Tibial nerve (tissue), 4 donors: ENCODE measurements at regions not wholly inside any gene's neighbourhood (a gene's known extent, or its start where the extent isn't known, plus 50 kb on each side); places are given as distances from the start of the nearest gene placed in this dataset.
A peak's percentile ranks its signal among the peaks of the same experiment; 100 is the strongest.

Experiments used
- DNase-seq, 2 donors: peaks; one replicate each; pipeline ENCODE4 v3.0.0-alpha.2; 2019; ENCODE audit warnings: low spot score in 2 of 2
- H3K27ac ChIP-seq, 4 donors: fragments of 200-600 bp; sonication (generic) in 3 of 4; one replicate each; pipeline ENCODE4 v1.5.1; 2017 to 2019; ENCODE audit warnings: mild to moderate bottlenecking in 1 of 4
- H3K27me3 ChIP-seq, 2 donors: fragments of 200-600 bp; sonication (generic) in 1 of 2; one replicate each; pipeline versions ENCODE4 v1.5.1 to v1.6.0; 2017 to 2019
- H3K36me3 ChIP-seq, 3 donors: fragments of 200-600 bp; sonication (generic); one replicate each; pipeline ENCODE4 v1.5.1; 2018 to 2019
- H3K4me1 ChIP-seq, 4 donors: fragments of 200-600 bp; sonication (generic) in 3 of 4; one replicate each; pipeline ENCODE4 v1.5.1; 2017 to 2019
- H3K4me3 ChIP-seq, 4 donors: fragments of 200-600 bp; sonication (generic) in 3 of 4; one replicate each; pipeline ENCODE4 v1.5.1; 2017 to 2019; ENCODE audit warnings: mild to moderate bottlenecking in 1 of 4, moderate library complexity in 1 of 4
- H3K9me3 ChIP-seq, 4 donors: fragments of 200-600 bp; sonication (generic) in 3 of 4; one replicate each; pipeline ENCODE4 v1.5.1; 2017 to 2019
- EP300 ChIP-seq, 2 donors: sonication (generic); formaldehyde crosslinking; IDR thresholded peaks; one replicate each; pipeline ENCODE4 v1.6.1; 2017; ENCODE audit warnings: antibody characterized with exemption in 2 of 2, mild to moderate bottlenecking in 1 of 2
- POLR2A ChIP-seq, 2 donors: fragments of 450-650 bp; IDR thresholded peaks; one replicate each; pipeline ENCODE4 v1.6.1; 2017; ENCODE audit warnings: antibody characterized with exemption in 2 of 2, mild to moderate bottlenecking in 2 of 2, moderate library complexity in 2 of 2
- WGBS, 2 donors: methylation state at CpG; one replicate each; pipeline ENCODE4 v1.1.5; 2018; 5-methylcytosine and 5-hydroxymethylcytosine counted together
- TF ChIP-seq, protein P1 (sequence below), 5 experiments: fragments of 200-600 bp in 3 of 5; fragments of 450-650 bp in 2 of 5; sonication (generic) in 3 of 5; IDR thresholded peaks; one replicate each; pipeline ENCODE4 v1.5.1; 2016 to 2019; ENCODE audit warnings: antibody characterized with exemption in 5 of 5, mild to moderate bottlenecking in 3 of 5, moderate library complexity in 2 of 5

DNA sequence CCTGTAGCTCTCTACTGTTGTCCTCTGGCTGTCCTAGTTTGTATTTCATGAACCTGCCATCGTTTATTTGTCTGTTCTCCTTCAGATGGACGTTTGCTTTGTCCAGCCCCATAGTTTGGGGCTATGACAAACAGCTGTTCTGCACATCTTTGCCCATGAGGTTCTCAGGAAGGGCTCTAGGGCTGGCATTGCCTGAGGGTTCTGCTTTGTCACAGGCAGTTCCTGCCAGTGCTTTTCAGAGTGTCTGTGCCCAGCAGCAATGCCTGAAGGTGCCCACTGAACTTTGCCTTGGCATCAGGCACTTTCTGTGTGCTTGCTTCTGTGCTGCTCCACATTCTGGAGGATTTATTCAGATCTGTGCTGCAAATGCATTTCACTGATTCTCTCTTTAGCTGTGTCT is 361.3 kb downstream of the TMEM121 start:
- Histone ChIP-seq H3K4me3 (no peak overlapping the region), H3K4me1 (no peaks in the 10 kb centered on the region), H3K27me3 (no peaks in the 10 kb centered on the region), H3K27ac (no peak overlapping the region), H3K36me3 (no peaks in the 10 kb centered on the region), H3K9me3 (peaks cover 0 to 43% (median 0%) of the 10 kb centered on the region in 4 donors)
- TF ChIP-seq, protein P1, sequence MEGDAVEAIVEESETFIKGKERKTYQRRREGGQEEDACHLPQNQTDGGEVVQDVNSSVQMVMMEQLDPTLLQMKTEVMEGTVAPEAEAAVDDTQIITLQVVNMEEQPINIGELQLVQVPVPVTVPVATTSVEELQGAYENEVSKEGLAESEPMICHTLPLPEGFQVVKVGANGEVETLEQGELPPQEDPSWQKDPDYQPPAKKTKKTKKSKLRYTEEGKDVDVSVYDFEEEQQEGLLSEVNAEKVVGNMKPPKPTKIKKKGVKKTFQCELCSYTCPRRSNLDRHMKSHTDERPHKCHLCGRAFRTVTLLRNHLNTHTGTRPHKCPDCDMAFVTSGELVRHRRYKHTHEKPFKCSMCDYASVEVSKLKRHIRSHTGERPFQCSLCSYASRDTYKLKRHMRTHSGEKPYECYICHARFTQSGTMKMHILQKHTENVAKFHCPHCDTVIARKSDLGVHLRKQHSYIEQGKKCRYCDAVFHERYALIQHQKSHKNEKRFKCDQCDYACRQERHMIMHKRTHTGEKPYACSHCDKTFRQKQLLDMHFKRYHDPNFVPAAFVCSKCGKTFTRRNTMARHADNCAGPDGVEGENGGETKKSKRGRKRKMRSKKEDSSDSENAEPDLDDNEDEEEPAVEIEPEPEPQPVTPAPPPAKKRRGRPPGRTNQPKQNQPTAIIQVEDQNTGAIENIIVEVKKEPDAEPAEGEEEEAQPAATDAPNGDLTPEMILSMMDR (IDR thresholded peaks at IDR 0.05): no peak
- TF ChIP-seq EP300 (IDR thresholded peaks at IDR 0.05) (no peak), POLR2A (IDR thresholded peaks at IDR 0.05) (no peak)
- 19 to 20% methylated on average over 2 of the region's 2 CpGs for WGBS, 2 donors
- DNase-seq: no peak

DNA sequence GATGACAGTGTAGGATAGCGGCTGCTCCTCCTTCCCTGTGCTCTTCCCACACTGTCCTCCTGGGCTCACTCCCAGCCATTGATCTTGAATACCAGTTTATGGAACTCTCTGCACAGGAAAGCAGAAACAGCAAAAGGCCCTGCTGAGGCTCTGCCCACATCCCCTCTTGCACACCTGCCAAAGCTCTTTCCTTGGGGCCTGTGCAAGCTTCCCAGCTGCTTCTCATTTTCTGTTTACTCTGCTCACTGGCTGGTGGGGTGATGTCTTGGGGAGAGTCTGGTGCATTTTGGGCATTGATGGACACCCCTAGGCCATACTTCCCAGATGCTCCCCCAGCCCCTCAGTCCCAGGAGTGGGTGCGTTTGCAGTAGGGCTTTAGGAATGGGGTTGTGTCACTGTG is 361.8 kb downstream of the TMEM121 start:
- H3K4me3 ChIP-seq: no peak overlapping the region
- H3K36me3 ChIP-seq: no peaks in the 10 kb centered on the region
- H3K9me3 ChIP-seq: peaks cover 0 to 48% (median 0%) of the 10 kb centered on the region in 4 donors
- no peak for DNase-seq
- no peaks in the 10 kb centered on the region for H3K27me3 ChIP-seq
- WGBS, 2 donors: 78 to 92% methylated on average over 1 to 2 of the region's 2 CpGs
- no peaks in the 10 kb centered on the region for H3K4me1 ChIP-seq
- TF ChIP-seq POLR2A (IDR thresholded peaks at IDR 0.05) (no peak), EP300 (IDR thresholded peaks at IDR 0.05) (no peak)
- TF ChIP-seq, protein P1 (IDR thresholded peaks at IDR 0.05): no peak
- no peak overlapping the region for H3K27ac ChIP-seq

DNA sequence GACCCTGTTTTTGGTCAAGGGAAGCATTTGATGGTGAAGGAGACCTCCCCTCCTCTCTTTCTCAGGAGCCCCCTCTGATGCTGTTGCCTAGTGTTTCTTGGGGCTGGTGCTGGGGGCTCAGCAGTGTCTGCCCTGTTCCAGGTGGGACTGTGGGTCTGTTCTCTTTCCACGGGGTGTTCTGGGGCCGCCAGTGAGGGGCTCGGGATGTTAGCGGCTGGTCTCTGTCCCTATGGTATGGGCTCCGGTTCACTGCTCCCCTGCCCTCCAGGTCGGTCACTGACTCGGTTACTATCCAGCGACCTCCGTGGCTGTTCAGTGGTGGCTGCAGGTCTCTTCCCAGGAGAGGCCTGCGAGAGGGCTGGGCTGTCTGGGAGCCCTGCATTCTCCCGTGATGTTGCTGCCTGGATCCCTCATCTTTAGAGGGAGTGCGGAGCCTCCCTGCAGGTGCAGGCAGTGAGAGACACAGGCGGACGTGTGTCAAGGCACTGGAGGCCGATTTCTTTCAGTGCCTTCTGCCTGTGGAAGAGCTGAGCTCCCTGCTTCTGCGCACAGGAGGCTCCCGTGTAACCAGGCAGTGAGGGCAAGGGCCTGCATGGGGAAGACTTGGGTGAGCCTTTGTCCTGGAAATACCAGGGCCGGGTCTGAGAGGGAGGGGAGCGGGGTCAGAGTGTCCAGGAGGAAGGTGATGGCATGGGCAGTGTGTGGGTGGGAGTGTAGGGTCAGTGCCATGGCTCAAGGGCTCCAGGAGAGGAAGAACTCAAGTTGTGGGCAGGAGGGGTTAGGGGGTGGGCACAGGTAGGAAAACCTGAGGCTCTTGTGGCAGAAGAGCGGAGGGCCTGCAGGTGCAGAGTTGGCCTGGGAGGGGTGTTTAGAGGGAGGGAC is 362.6 kb downstream of the TMEM121 start:
- 81 to 84% methylated on average over 20 of the region's 20 CpGs for WGBS, 2 donors
- H3K4me3 ChIP-seq: no peak overlapping the region
- H3K27ac ChIP-seq: no peak overlapping the region
- H3K9me3 ChIP-seq: peaks cover 0 to 48% (median 0%) of the 10 kb centered on the region in 4 donors
- H3K27me3 ChIP-seq: no peaks in the 10 kb centered on the region
- DNase-seq: peak in 1 of 2 donors; percentile 5
- TF ChIP-seq, protein P1 (IDR thresholded peaks at IDR 0.05): no peak
- no peak for TF ChIP-seq EP300 (IDR thresholded peaks at IDR 0.05)
- no peaks in the 10 kb centered on the region for H3K36me3 ChIP-seq
- no peaks in the 10 kb centered on the region for H3K4me1 ChIP-seq

DNA sequence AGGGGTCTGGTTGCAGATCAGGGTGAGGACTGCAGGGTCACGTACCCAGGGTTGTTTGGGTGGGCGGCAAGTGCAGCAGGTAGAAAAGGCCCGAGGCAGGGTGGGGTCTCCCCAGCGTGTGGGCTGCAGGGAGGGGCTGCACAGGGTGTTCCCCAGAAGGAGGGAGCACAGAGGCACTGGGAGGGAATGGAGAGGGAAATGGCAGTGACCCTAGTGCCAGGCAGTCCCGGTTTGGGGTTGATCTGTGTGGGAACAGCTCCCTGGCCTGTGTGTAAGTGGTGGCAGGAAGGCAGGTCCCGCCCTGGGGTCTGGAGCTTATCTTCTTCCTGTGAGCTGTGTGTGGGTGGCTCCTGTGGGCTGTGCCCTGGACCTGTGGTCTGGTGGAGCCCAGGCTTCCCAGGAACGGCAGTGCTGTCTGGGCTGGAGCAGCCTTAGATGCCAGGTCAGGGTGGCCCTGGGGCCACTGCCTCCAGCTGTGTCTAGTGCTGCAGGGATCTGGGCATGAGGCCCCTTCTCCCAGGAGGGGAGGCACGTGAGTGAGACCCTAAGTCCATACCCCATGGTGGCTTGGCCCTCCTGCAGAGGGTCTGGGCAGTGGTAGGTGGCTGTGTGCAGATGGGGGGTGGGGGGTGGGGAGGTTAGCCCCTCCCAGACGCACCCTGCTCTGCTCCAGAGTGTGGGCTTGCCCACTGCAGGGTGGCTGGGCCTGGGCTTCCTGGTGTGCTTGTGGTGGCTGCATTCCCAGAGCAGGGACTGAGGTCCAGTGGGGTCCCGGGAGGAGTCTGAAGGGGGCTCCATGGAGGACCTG is 363.5 kb downstream of the TMEM121 start:
- H3K4me3 ChIP-seq: no peak overlapping the region

More for the DNA sequence above, 363.5 kb downstream of the TMEM121 start:
- peak in 1 of 2 donors; percentile 9 for DNase-seq
- H3K27ac ChIP-seq: no peak overlapping the region
- TF ChIP-seq EP300 (IDR thresholded peaks at IDR 0.05): no peak
- TF ChIP-seq POLR2A (IDR thresholded peaks at IDR 0.05): no peak
- TF ChIP-seq, protein P1 (IDR thresholded peaks at IDR 0.05): no peak
- 73 to 75% methylated on average over 7 to 9 of the region's 10 CpGs for WGBS, 2 donors
- H3K9me3 ChIP-seq: peaks cover 0 to 48% (median 0%) of the 10 kb centered on the region in 4 donors
- H3K36me3 ChIP-seq: no peaks in the 10 kb centered on the region
- no peaks in the 10 kb centered on the region for H3K27me3 ChIP-seq
- no peaks in the 10 kb centered on the region for H3K4me1 ChIP-seq
